GM12878 (cell line): ENCODE measurements at regions not wholly inside any gene's neighbourhood (a gene's known extent, or its start where the extent isn't known, plus 50 kb on each side); places are given as distances from the start of the nearest gene placed in this dataset.

Source experiments
- ATAC-seq: fragments of 200-7000 bp; cut with Tn5 transposase; 3 replicates; pipeline ENCODE4 v1.9.1; 2020; ENCODE audit warnings: mild to moderate bottlenecking, moderate library complexity
- BruUV-seq: library from RNA; stranded (reverse); fragments of 400-500 nt; replicated peaks from 2 replicates; lab custom pipeline; 2021; lab: Mats Ljungman, UMichigan
- CTCF ChIA-PET: fragments of 300-600 bp; sonication (Branson Sonifier 250); formaldehyde crosslinking; extraction: SDS; loops from one replicate; lab custom pipeline; 2021; ENCODE audit warnings: inconsistent platforms; lab: Yijun Ruan, JAX
- POLR2A ChIA-PET: fragments of 350-600 bp; formaldehyde crosslinking; extraction: SDS; loops from one replicate; lab custom pipeline; 2021; ENCODE audit warnings: inconsistent platforms; lab: Charles Lee
- RAD21 ChIA-PET: fragments of 300-600 bp; sonication (Branson Sonifier 250); formaldehyde crosslinking; loops from one replicate; lab custom pipeline; 2023; ENCODE audit warnings: antibody characterized with exemption; ENCODE audit not compliant: unreplicated experiment; lab: Charles Lee
- SMC1A ChIA-PET: fragments of 300-600 bp; sonication (Branson Sonifier 250); formaldehyde crosslinking; loops from one replicate; lab custom pipeline; 2023; ENCODE audit not compliant: unreplicated experiment, uncharacterized antibody; lab: Charles Lee
- DNase-seq: peaks from one replicate; pipeline ENCODE4 v3.0.0-alpha.2; 2011; ENCODE audit warnings: low read depth, low spot score
- FAIRE-seq: peaks from 3 replicates; lab custom pipeline; 2011; peaks lifted over from hg19 to GRCh38; lab: Jason Lieb, UNC
- H2AFZ ChIP-seq: 2 replicates; pipeline ENCODE4 v1.6.0; 2011; ENCODE audit warnings: low read depth, low read length, control low read depth; ENCODE audit not compliant: control insufficient read depth
- H3K27ac ChIP-seq: 2 replicates; pipeline ENCODE4 v1.5.1; 2011; ENCODE audit warnings: control low read depth; ENCODE audit not compliant: control insufficient read depth, insufficient read depth
- H3K27me3 ChIP-seq, 2 experiments: replicated peaks in 1 of 2; 2 replicates each; pipeline versions ENCODE4 v1.6.0 to v1.6.1; 2011; ENCODE audit warnings: low read length in 1 of 2; ENCODE audit not compliant: control insufficient read depth in 2 of 2, insufficient read depth in 2 of 2
- H3K36me3 ChIP-seq, 2 experiments: 2 replicates each; pipeline ENCODE4 v1.5.1; 2011; ENCODE audit warnings: low read length in 1 of 2; ENCODE audit not compliant: control insufficient read depth in 2 of 2, insufficient read depth in 2 of 2
- H3K4me1 ChIP-seq: 2 replicates; pipeline ENCODE4 v1.6.1; 2011; ENCODE audit warnings: mild to moderate bottlenecking, low read length, moderate library complexity, mixed read lengths; ENCODE audit not compliant: control insufficient read depth, insufficient read depth
- H3K4me2 ChIP-seq: 2 replicates; pipeline ENCODE4 v1.6.0; 2011; ENCODE audit warnings: control low read depth; ENCODE audit not compliant: control insufficient read depth, insufficient read depth
- H3K4me3 ChIP-seq: fragments of 200-600 bp; sonication (generic); 2 replicates; pipeline ENCODE4 v1.5.1; 2016
- H3K79me2 ChIP-seq: 2 replicates; pipeline ENCODE4 v1.6.0; 2011; ENCODE audit warnings: low read length; ENCODE audit not compliant: control insufficient read depth, insufficient read depth
- H3K9ac ChIP-seq: 2 replicates; pipeline ENCODE4 v1.8.0; 2011; ENCODE audit warnings: low read length, control low read depth, mixed read lengths; ENCODE audit not compliant: control insufficient read depth, insufficient read depth
- H3K9me3 ChIP-seq: replicated peaks from 3 replicates; pipeline ENCODE4 v1.5.1; 2011; ENCODE audit warnings: mild to moderate bottlenecking, low read length; ENCODE audit not compliant: control insufficient read depth, insufficient read depth
- H4K20me1 ChIP-seq: 2 replicates; pipeline ENCODE4 v1.6.0; 2011; ENCODE audit not compliant: control insufficient read depth, insufficient read depth
- ATF3 ChIP-seq: IDR thresholded peaks from 2 replicates; pipeline ENCODE4 v1.6.1; 2011; ENCODE audit warnings: low read depth, mild to moderate bottlenecking, low read length, moderate library complexity, borderline replicate concordance; ENCODE audit errors: extremely low read depth
- BCL11A ChIP-seq: IDR thresholded peaks from 2 replicates; pipeline ENCODE4 v1.6.1; 2011; ENCODE audit warnings: low read depth, low read length
- CREM ChIP-seq: IDR thresholded peaks from 2 replicates; pipeline ENCODE4 v1.6.1; 2014; ENCODE audit warnings: antibody characterized with exemption, low read depth
- HSF1 ChIP-seq: fragments of 150-350 bp; IDR thresholded peaks from 2 replicates; pipeline ENCODE4 v1.6.1; 2014; ENCODE audit warnings: mild to moderate bottlenecking, low read depth, low read length
- MEF2A ChIP-seq: IDR thresholded peaks from 2 replicates; pipeline ENCODE4 v1.6.1; 2011; ENCODE audit warnings: low read depth, mild to moderate bottlenecking, low read length, moderate library complexity; ENCODE audit not compliant: insufficient read depth
- MTA3 ChIP-seq: IDR thresholded peaks from 2 replicates; pipeline ENCODE4 v1.6.1; 2012; ENCODE audit warnings: low read length, inconsistent platforms, borderline replicate concordance
- MXI1 ChIP-seq: fragments of 150-350 bp; IDR thresholded peaks from 2 replicates; pipeline ENCODE4 v1.6.1; 2011; ENCODE audit warnings: low read depth, mild to moderate bottlenecking, inconsistent platforms, low read length, improper control_type of control experiment
- NFXL1 ChIP-seq: fragments of 450-650 bp; IDR thresholded peaks from 2 replicates; pipeline ENCODE4 v1.6.1; 2017; ENCODE audit warnings: antibody characterized with exemption, mild to moderate bottlenecking, borderline replicate concordance
- RAD21 ChIP-seq: IDR thresholded peaks from 2 replicates; pipeline ENCODE4 v1.6.1; 2011; ENCODE audit warnings: mild to moderate bottlenecking, low read depth, low read length, moderate library complexity; ENCODE audit not compliant: insufficient read depth
- SRF ChIP-seq, 2 experiments: IDR thresholded peaks; 2 replicates each; pipeline ENCODE4 v1.6.1; 2011; ENCODE audit warnings: low read depth in 2 of 2, low read length in 2 of 2, mild to moderate bottlenecking in 1 of 2, moderate library complexity in 1 of 2
- ZNF274 ChIP-seq: IDR thresholded peaks from one replicate; pipeline ENCODE4 v1.8.0; 2011; ENCODE audit not compliant: insufficient read length, insufficient read depth
- WGBS: methylation state at CpG from one replicate; pipeline ENCODE4 v1.1.6; 2016; ENCODE audit warnings: low lambda C conversion rate; ENCODE audit not compliant: insufficient replicate concordance, insufficient coverage; ENCODE audit errors: missing lambda C conversion rate; 5-methylcytosine and 5-hydroxymethylcytosine counted together
- in situ Hi-C: fragments of 300-500 bp; cut with MboI; formaldehyde crosslinking; loops from 9 replicates; pipeline ENCODE4 v1.14.3; 2018; ENCODE audit warnings: mixed read lengths
- intact Hi-C: fragments of 100-400 bp; cut with micrococcal nuclease; formaldehyde crosslinking; loops from one replicate; pipeline ENCODE4 v1.14.2; 2022; ENCODE audit not compliant: unreplicated experiment
- TF ChIP-seq, protein P1 (sequence below): fragments of 450-650 bp; IDR thresholded peaks from 2 replicates; pipeline ENCODE4 v1.6.1; 2017; ENCODE audit warnings: mild to moderate bottlenecking, low read depth, inconsistent platforms; ENCODE audit not compliant: poor library complexity, severe bottlenecking

DNA sequence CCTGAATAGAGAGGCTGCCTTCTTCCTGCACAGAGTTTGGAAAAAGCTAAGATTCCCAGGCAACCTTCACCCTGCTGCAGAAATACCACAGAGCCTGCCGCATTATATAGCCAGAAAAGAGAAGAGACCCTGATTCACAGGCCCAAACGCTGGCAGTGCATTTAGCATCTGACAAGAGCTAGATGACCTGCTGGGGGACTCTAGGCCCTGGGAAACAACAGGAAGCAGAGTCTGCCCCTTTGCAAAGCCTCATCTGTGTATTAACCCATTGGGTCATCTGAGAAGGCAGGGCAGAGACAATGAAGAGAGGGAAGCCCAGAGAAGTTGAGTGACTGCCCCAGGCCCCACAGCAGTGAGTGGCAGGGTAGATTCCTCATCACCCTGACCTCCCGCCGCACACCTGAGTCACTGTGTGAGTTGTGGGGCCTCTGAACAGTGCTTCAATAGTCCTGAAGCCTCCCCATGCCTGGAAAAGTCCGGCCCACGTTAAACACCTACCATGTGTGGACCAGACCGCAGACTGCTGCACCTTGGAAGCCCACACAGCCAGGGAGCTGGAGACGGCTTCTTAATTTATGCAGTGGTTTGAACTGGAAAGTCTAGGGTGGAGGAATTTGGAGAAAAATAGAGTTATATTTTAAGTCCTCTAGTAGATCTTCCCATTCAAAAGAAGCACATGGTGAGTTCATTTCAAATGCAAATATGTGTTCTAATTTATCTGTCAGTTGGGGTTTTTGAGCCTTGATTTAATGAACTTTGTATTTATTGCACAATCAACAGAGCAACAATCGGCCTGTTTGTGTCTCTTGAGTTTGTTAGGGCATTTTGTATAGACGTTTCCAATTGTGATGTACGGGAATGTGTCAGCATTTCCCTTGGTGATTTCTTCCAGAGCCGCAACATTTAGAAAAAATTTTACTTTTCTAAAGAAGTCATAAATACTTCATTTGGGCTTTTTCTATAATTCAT is 80.4 kb upstream of the GPR26 start:
- CTCF ChIA-PET = interaction anchor here (1.2 to 7.5 kb wide), 2 partner anchors 311 to 380 kb away, joined by 4 to 133 read pairs; no protein-coding TSS in a partner anchor
- H3K4me1 ChIP-seq = no peaks in the 10 kb centered on the region
- no peak overlapping the region for H3K4me2 ChIP-seq
- H3K9me3 ChIP-seq = no peaks in the 10 kb centered on the region
- POLR2A ChIA-PET = no interaction called here
- RAD21 ChIA-PET = interaction anchor here (3.1 kb wide), 1 partner anchor 380 kb away, joined by 17 read pairs; no protein-coding TSS in a partner anchor
- no peak overlapping the region for H3K27ac ChIP-seq
- 18% methylated on average over 12 of the region's 12 CpGs for WGBS
- TF ChIP-seq NFXL1 (no peak), ATF3 (no peak), MEF2A (no peak), MXI1 (no peak), SRF (IDR thresholded peaks at IDR 0.05; ENCODE audit: low read depth in 2 of 2, low read length in 2 of 2) (no peak), CREM (no peak), BCL11A (no peak), ZNF274 (no peak), HSF1 (no peak), RAD21 (no peak), MTA3 (no peak)
- TF ChIP-seq, protein P1, sequence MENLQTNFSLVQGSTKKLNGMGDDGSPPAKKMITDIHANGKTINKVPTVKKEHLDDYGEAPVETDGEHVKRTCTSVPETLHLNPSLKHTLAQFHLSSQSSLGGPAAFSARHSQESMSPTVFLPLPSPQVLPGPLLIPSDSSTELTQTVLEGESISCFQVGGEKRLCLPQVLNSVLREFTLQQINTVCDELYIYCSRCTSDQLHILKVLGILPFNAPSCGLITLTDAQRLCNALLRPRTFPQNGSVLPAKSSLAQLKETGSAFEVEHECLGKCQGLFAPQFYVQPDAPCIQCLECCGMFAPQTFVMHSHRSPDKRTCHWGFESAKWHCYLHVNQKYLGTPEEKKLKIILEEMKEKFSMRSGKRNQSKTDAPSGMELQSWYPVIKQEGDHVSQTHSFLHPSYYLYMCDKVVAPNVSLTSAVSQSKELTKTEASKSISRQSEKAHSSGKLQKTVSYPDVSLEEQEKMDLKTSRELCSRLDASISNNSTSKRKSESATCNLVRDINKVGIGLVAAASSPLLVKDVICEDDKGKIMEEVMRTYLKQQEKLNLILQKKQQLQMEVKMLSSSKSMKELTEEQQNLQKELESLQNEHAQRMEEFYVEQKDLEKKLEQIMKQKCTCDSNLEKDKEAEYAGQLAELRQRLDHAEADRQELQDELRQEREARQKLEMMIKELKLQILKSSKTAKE = no peak
- TF ChIP-seq, all 136 proteins: peak for 0
- intact Hi-C loops (loop anchor here (10.0 kb wide), 1 partner anchor 309 kb away; the partner anchor contains the start of gene CPXM2), in situ Hi-C loops (loop anchor here (10.0 kb wide), 1 partner anchor 799 kb away; no protein-coding TSS in a partner anchor)
- H3K27me3 ChIP-seq = peaks cover 3 to 7% of the 10 kb centered on the region in 2 experiments; a peak in 2 of 4 replicates
- H3K79me2 ChIP-seq = no peaks in the 10 kb centered on the region
- no peak overlapping the region for H3K9ac ChIP-seq
- SMC1A ChIA-PET = interaction anchor here (0.6 to 1.1 kb wide), 5 partner anchors 249 to 825 kb away, joined by 3 to 5 read pairs (median 3); no protein-coding TSS in a partner anchor
- no peak overlapping the region for H3K4me3 ChIP-seq
- H3K36me3 ChIP-seq = no peaks in the 10 kb centered on the region
- ATAC-seq (no peak), DNase-seq (no peak), FAIRE-seq (no peak)
- H4K20me1 ChIP-seq = no peaks in the 10 kb centered on the region
- no peak overlapping the region for H2AFZ ChIP-seq
- no TSS peak for BruUV-seq
